GM12872 (cell line): ENCODE measurements at regions not wholly inside any gene's neighbourhood (a gene's known extent, or its start where the extent isn't known, plus 50 kb on each side); places are given as distances from the start of the nearest gene placed in this dataset.

Source experiments
- CTCF ChIP-seq: IDR thresholded peaks from 3 replicates; pipeline ENCODE4 v1.5.1; 2011; ENCODE audit warnings: low read depth, mild to moderate bottlenecking, low read length, moderate library complexity; ENCODE audit not compliant: insufficient read depth

- no peak for TF ChIP-seq CTCF
Observed at GRCh38 chr5:1657161-1657741, 133.5 kb upstream of the LPCAT1 start.

GRCh38 chr5:1656271-1656975, 132.7 kb upstream of the LPCAT1 start:
- TF ChIP-seq CTCF, result no peak

DNA sequence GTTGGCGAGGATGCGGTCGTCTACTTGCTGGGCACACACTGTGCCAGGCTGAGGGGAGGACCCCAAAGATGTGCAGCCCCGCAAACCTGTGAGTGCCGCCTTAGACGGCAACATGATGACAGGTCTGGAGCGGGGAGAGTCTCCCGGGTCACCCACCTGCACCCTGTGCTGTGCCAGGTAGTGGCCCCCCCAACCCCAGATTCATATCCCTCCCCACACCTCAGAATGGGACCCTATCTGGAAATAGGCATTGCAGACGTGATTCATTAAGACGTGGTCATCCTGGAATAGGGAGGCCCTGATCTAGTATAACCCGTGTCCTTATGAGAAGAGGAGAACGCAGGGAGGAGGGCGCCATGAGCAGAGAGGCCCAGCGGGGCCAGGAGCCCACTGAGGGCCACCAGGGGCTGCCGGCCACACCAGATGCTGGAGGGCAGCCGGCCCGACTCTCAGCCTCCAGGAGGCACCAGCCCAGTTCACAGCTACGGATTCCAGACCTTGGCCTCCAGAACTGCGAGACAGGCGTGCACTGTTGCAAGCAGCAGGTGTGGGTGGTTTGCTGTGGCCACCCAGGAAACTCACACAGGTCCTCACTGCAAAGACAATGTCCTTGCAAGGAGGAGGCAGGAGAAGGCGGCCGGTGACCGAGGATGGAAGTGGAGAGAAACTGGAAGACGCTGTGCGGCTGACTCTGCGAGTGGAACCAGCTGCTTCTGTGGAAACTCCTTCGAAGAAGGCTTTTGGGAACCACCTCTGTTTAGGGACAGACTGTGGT, 131.9 kb upstream of the LPCAT1 start:
- TF ChIP-seq CTCF, result no peak

- no peak for TF ChIP-seq CTCF
Observed at GRCh38 chr5:1654786-1655495, 131.2 kb upstream of the LPCAT1 start.

GRCh38 chr5:1653698-1654651, 130.2 kb upstream of the LPCAT1 start:
- TF ChIP-seq CTCF, result peak; percentile 33

GRCh38 chr5:1652873-1653697, 129.3 kb upstream of the LPCAT1 start:
- no peak for TF ChIP-seq CTCF
